OCI-LY7 (cell line): ENCODE measurements at regions not wholly inside any gene's neighbourhood (a gene's known extent, or its start where the extent isn't known, plus 50 kb on each side); places are given as distances from the start of the nearest gene placed in this dataset.

ENCODE experiments used
- CTCF ChIP-seq: fragments of 200-600 bp; sonication (generic); conservative IDR thresholded peaks from 2 replicates; pipeline ENCODE4 v1.5.1; 2014; ENCODE audit warnings: mild to moderate bottlenecking, antibody characterized with exemption, low read length, moderate library complexity, mixed read lengths
- EZH2phosphoT487 ChIP-seq: fragments of 200-600 bp; sonication (generic); IDR thresholded peaks from 2 replicates; pipeline ENCODE4 v1.6.1; 2018; ENCODE audit warnings: low read depth, borderline replicate concordance, mild to moderate bottlenecking, mixed run types, antibody characterized with exemption, low read length, moderate library complexity, mixed read lengths

- TF ChIP-seq CTCF = no peak
- no peak for TF ChIP-seq EZH2phosphoT487
These were observed 86.7 kb upstream of the GSE1 start for GRCh38 chr16:85526185-85526974.
